HUDEP-2 (cell line): ENCODE measurements at regions not wholly inside any gene's neighbourhood (a gene's known extent, or its start where the extent isn't known, plus 50 kb on each side); places are given as distances from the start of the nearest gene placed in this dataset.
A peak's percentile ranks its signal among the peaks of the same experiment; 100 is the strongest.
"Not testable (repeated sequence)": the region's sequence is repeated elsewhere in the genome, so short reads cannot be mapped to it uniquely, and the experiment has no call there.

ENCODE experiments used
- DNase-seq, 76 experiments: peaks; one replicate each; lab custom pipeline; 2025; ENCODE audit not compliant: unreplicated experiment in 76 of 76; lab: John Stamatoyannopoulos, UW

- no peak for DNase-seq
These were observed 559.0 kb upstream of the AMOT start for GRCh38 chrX:113399506-113400192.

- DNase-seq: no peak
These were observed 551.7 kb upstream of the AMOT start for GRCh38 chrX:113392355-113392754.

GRCh38 chrX:113391875-113392274, 551.2 kb upstream of the AMOT start:
- no peak for DNase-seq

GRCh38 chrX:113390531-113390930, 549.9 kb upstream of the AMOT start:
- DNase-seq: no peak

GRCh38 chrX:113389846-113390245, 549.2 kb upstream of the AMOT start:
- DNase-seq: no peak

- no peak for DNase-seq
These were observed 544.0 kb upstream of the AMOT start for GRCh38 chrX:113384628-113385027.

- not testable (repeated sequence) for DNase-seq
These were observed 532.8 kb upstream of the AMOT start for GRCh38 chrX:113373421-113373820.

GRCh38 chrX:113370006-113370405, 529.4 kb upstream of the AMOT start:
- no peak for DNase-seq

- no peak for DNase-seq
These were observed 528.4 kb upstream of the AMOT start for GRCh38 chrX:113369056-113369455.

GRCh38 chrX:113353134-113353533, 512.5 kb upstream of the AMOT start:
- DNase-seq: no peak

- no peak for DNase-seq
These were observed 489.8 kb upstream of the AMOT start for GRCh38 chrX:113330416-113330815.

- DNase-seq: no peak
These were observed 475.3 kb upstream of the AMOT start for GRCh38 chrX:113315927-113316326.

GRCh38 chrX:113305496-113305895, 464.9 kb upstream of the AMOT start:
- DNase-seq: no peak

GRCh38 chrX:113300580-113300979, 459.9 kb upstream of the AMOT start:
- DNase-seq: no peak

- no peak for DNase-seq
These were observed 456.8 kb upstream of the AMOT start for GRCh38 chrX:113297437-113297836.

- DNase-seq: no peak
These were observed 448.9 kb upstream of the AMOT start for GRCh38 chrX:113289503-113289902.

GRCh38 chrX:113287761-113288160, 447.1 kb upstream of the AMOT start:
- DNase-seq: no peak

- DNase-seq: no peak
These were observed 435.2 kb upstream of the AMOT start for GRCh38 chrX:113275804-113276203.

GRCh38 chrX:113274791-113275190, 434.2 kb upstream of the AMOT start:
- DNase-seq: no peak

GRCh38 chrX:113274345-113274744, 433.7 kb upstream of the AMOT start:
- no peak for DNase-seq

- no peak for DNase-seq
These were observed 428.6 kb upstream of the AMOT start for GRCh38 chrX:113269203-113269602.

GRCh38 chrX:113260474-113260873, 419.8 kb upstream of the AMOT start:
- DNase-seq: peak in 1 of 76 experiments; percentile 0

- DNase-seq: peak in 1 of 76 experiments; percentile 2
These were observed 381.7 kb upstream of the AMOT start for GRCh38 chrX:113222305-113222704.
